ENCODE measurements at regions not wholly inside any gene's neighbourhood (a gene's known extent, or its start where the extent isn't known, plus 50 kb on each side); places are given as distances from the start of the nearest gene placed in this dataset.
"Not testable (repeated sequence)": the region's sequence is repeated elsewhere in the genome, so short reads cannot be mapped to it uniquely, and the experiment has no call there.

DNA sequence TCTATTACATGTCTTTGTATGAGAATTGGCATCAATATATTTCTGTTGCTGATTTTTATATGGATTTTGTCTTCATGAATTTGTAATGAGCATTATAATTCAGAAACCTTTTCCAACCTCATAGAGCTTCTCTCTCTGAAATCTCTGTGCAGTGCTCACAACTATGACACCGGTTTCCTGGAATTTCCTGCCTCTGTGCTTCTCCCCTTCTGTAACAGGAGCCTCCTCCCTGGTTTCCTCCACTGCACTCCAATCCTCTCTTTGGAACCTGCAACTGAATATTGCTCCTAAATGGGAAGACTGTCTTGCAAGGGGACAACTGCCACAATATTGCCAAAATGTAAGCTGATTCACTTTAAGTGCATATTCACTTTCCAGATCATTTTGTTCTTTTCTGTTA, 1147.9 kb downstream of the UQCRFS1 start:
- DNase-seq (ENCODE audit: low spot score), result no peak

- no peak for DNase-seq (ENCODE audit: low spot score)
Measured at GRCh38 chr19:28063702-28064101, 1149.2 kb downstream of the UQCRFS1 start.

GRCh38 chr19:28061111-28061510, 1151.8 kb downstream of the UQCRFS1 start:
- DNase-seq (ENCODE audit: low spot score), result no peak

DNA sequence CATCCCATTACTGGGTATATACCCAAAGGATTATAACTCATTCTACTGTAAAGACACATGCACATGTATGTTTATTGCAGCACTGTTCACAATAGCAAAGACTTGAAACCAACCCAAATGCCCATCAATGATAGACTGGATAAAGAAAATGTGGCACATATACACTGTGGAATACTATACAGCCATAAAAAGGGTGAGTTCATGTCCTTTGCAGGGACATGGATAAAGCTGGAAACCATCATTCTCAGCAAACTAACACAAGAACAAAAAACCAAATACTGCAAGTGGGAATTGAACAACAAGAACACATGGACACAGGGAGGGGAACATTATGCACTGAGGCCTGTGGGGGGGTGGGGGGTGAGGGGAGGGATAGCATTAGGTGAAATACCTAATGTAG, 1155.9 kb downstream of the UQCRFS1 start:
- not testable (repeated sequence) for DNase-seq (ENCODE audit: low spot score)

DNA sequence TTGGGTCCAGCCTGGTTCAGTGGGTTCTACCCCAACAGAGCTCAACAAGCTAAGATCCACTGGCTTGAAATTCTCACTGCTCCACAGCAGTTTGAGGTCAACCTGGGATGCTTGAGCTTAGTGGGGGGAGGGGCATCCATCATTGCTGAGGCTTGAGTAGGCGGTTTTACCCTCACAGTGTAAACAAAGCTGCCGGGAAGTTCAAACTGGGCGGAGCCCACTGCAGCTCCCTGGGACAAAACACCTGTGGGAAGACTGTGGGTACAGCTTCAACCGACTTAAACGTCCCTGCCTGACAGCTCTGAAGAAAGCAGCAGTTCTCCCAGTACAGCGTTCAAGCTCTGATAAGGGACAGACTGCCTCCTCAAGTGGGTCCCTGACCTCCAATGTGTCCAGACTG, 1161.9 kb downstream of the UQCRFS1 start:
- DNase-seq (ENCODE audit: low spot score), result no peak

DNA sequence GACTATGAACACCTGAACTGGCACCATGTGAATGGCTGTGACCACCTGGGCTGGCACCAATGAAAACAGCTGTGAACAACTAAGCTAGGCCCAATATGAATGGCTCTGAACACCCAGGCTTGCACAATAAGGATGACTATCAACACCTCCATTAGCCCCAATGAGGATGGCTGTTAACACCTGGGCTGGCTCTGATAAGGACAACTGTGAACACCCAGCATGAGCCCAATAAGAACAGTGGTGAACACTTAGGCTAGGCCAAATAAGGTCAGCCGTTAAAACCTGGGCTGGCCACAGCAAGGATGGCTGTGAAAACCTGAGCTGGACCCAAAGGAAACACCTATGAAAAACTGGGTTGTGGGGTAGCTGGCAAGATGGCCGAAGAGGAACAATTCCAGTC, 1163.1 kb downstream of the UQCRFS1 start:
- DNase-seq (ENCODE audit: low spot score), result no peak

DNA sequence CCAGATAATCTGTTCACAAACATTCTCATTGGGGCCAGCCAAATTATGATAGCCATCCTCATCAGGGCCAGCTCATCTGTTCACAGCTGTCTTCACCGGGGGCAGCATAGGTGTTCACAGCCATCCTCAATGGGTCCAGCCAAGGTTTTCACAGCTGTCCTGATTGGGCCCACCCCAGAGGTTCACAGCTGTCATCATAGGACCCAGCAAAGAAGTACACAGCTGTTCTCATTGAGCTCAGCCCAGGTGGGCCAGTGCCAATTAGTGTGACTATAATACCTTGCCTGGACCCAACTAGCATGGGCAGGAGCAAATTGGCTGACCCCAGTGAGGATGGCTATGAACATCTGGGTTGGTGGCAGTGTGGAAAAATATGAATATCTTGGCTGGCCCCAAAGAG, 1166.0 kb downstream of the UQCRFS1 start:
- DNase-seq (ENCODE audit: low spot score), result no peak

- DNase-seq (ENCODE audit: low spot score), result no peak
Measured at GRCh38 chr19:28045621-28046020, 1167.3 kb downstream of the UQCRFS1 start.

DNA sequence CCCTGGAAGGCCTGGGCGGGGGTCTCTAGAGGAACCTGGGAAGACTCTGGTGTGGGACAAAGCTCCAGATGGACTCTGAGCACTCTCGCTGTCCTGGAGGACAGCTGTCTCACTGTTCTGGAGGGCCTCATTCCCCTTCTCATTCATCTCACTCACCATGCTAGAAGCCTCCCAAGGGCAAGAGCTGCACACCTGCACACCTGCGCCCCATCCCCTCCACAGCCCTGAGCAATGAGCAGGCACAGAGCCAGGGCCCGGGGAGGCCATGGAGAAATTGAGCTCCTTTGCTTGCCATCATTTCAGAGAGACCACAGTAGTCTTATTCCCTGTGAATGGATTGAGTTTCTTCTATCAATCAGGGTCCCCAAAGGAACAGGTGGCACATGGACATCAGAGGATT, 1168.5 kb downstream of the UQCRFS1 start:
- no peak for DNase-seq (ENCODE audit: low spot score)

DNA sequence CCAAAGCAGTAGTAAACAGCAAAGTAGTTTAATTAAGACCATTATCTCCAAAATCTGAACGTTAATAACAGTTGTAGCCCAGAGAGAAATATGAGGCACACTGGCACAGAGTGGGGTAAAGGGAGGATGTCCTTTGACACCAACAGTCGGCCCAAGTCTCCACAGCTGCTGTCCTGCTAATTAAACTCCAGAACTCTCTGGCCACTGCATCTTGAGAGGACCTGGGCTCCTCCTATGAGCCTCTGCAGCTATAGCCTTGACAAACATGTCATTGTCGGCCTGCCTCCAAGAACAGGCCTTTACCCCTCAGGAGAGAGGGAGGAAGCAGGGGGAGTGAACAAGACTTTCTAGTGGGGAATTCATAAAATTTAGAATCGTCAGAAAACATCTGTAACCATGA, 1170.4 kb downstream of the UQCRFS1 start:
- DNase-seq (ENCODE audit: low spot score), result no peak

- DNase-seq (ENCODE audit: low spot score), result no peak
Measured at GRCh38 chr19:28039677-28040381, 1173.1 kb downstream of the UQCRFS1 start.

GRCh38 chr19:28037186-28037585, 1175.8 kb downstream of the UQCRFS1 start:
- DNase-seq (ENCODE audit: low spot score), result no peak

GRCh38 chr19:28036486-28036885, 1176.5 kb downstream of the UQCRFS1 start:
- no peak for DNase-seq (ENCODE audit: low spot score)

GRCh38 chr19:28034936-28035335, 1178.0 kb downstream of the UQCRFS1 start:
- DNase-seq (ENCODE audit: low spot score), result no peak

DNA sequence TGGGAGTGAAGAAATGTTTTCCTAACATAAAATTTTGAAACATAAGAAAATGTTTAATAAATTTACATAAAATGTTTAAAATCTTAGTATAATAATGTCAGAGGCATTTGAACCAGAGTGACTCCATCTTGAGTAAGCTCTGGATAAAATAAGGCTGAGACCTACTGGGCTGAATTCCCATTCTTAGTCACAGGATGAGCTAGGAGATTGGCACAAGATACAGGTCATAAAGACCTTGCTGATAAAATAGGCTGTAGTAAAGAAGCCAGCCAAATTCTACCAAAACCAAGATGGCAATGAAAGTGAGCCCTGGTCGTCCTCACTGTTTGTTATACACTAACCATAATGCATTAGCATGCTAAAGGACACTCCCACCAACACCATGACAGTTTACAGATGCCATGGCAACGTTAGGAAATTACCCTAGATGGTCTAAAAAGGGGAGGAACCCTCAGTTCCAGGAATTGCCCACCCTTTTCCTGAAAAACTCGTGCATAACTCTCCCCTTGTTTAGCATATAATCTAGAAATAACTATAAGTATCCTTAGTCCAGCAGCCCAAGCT, 1184.0 kb downstream of the UQCRFS1 start:
- no peak for DNase-seq (ENCODE audit: low spot score)

- DNase-seq (ENCODE audit: low spot score), result no peak
Measured at GRCh38 chr19:28027116-28027515, 1185.8 kb downstream of the UQCRFS1 start.

DNA sequence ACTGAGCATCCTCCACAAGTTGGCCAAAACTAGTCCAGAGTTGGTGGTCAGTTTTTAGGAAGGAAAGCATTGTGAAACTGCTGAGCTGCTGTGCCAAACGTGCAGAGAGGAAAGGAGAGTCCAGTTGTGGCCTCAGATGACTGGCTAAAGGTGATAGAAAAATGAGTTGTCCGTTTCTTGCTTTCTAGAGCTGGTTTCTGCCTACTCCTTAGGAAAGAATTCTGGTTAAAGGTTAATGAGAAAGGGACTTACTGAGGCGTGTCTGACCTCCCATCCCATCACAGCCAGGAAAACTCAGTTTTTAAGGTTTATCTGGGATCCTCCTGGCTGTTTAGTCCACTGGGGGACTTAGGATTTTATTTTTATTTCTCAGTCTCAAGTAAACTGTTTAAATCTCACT, 1186.3 kb downstream of the UQCRFS1 start:
- DNase-seq (ENCODE audit: low spot score), result no peak

- DNase-seq (ENCODE audit: low spot score), result no peak
Measured at GRCh38 chr19:28024920-28025319, 1188.0 kb downstream of the UQCRFS1 start.

GRCh38 chr19:28023064-28023463, 1189.9 kb downstream of the UQCRFS1 start:
- DNase-seq (ENCODE audit: low spot score), result no peak

DNA sequence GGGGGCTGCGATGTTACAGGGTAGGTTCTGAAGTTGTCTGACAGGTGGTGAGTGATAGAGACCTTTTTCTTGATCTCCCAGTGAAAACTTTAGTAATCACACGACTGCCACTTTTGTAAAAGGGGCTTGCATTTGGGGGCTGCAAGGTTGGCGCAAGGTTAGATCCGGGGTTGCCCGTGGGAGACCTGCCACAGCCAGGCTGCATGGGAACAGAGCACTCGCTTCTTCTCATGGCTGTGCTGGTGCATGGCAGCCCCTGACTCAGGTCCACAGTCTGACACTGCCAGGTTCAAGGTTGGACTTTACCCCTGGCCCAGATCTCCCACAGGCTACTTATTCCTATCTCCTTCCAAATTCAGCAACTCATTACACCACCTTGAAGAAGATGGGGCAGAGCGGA, 1190.4 kb downstream of the UQCRFS1 start:
- DNase-seq (ENCODE audit: low spot score), result no peak

GRCh38 chr19:28021259-28022185, 1191.4 kb downstream of the UQCRFS1 start:
- no peak for DNase-seq (ENCODE audit: low spot score)

DNA sequence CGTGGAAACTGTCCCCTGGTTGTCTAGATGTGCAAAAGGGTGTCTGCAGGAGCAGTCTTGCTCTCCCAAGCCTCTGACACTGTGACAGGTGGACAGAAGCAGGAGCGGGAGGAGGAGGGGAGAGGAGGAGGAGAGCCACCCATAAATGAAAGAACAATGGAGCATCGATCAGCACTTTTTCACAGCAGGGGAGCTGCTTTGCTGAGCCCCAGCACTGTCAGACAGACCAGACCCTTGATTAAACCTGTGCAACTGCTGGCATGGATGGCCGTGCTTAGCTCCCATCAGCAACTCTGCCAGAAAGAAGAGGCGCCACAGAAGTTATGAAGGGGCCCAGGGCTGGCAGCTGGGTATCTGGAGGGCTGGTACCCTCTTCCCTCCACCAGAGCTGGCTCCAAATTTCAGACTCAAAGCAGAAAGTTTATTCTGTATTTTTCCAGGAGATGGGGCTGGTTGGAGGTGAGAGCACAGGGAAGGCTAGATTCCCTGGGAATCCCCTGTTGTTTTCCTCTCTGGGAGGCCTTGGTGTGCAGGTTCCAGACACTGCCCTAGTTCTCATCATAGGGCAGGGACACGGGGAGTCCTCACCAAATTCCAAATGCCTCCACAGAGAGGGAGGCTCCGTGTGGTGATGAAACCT, 1192.2 kb downstream of the UQCRFS1 start:
- no peak for DNase-seq (ENCODE audit: low spot score)

- DNase-seq (ENCODE audit: low spot score), result no peak
Measured at GRCh38 chr19:28019901-28020300, 1193.0 kb downstream of the UQCRFS1 start.
